CD4-positive, alpha-beta memory T cell (primary cell): ENCODE measurements at regions not wholly inside any gene's neighbourhood (a gene's known extent, or its start where the extent isn't known, plus 50 kb on each side); places are given as distances from the start of the nearest gene placed in this dataset.

ENCODE experiments used
- CTCF ChIA-PET: fragments of 350-600 bp; sonication (Branson Sonifier 250); formaldehyde crosslinking; loops from one replicate; lab custom pipeline; 2021; ENCODE audit warnings: inconsistent platforms; ENCODE audit not compliant: partially characterized antibody; lab: Charles Lee
- POLR2A ChIA-PET: fragments of 350-600 bp; sonication (Branson Sonifier 250); formaldehyde crosslinking; loops from one replicate; lab custom pipeline; 2021; ENCODE audit not compliant: partially characterized antibody; lab: Charles Lee
- DNase-seq, 5 donors: peaks; one replicate each; pipeline versions ENCODE4 v3.0.0 to v3.0.0-alpha.2; 2020 to 2022; ENCODE audit warnings: mixed read lengths in 1 of 5
- H3K27ac ChIP-seq: one replicate; pipeline ENCODE4 v1.7.0; 2013; ENCODE audit warnings: low read depth, low read length
- H3K27me3 ChIP-seq: 2 replicates; pipeline ENCODE4 v1.7.0; 2013; ENCODE audit warnings: mild to moderate bottlenecking, low read length, moderate library complexity; ENCODE audit not compliant: insufficient read depth
- H3K36me3 ChIP-seq: 2 replicates; pipeline ENCODE4 v1.7.0; 2013; ENCODE audit warnings: mild to moderate bottlenecking, low read length, moderate library complexity; ENCODE audit not compliant: insufficient read depth
- H3K4me1 ChIP-seq: 2 replicates; pipeline ENCODE4 v1.7.0; 2013; ENCODE audit warnings: mild to moderate bottlenecking, low read length, moderate library complexity; ENCODE audit not compliant: insufficient read depth
- H3K4me3 ChIP-seq, 2 donors: one replicate each; pipeline ENCODE4 v1.7.0; 2013; ENCODE audit warnings: low read length in 2 of 2, mild to moderate bottlenecking in 1 of 2
- H3K9me3 ChIP-seq, 2 donors: one replicate each; pipeline ENCODE4 v1.7.0; 2013; ENCODE audit warnings: low read length in 2 of 2, control low read depth in 1 of 2; ENCODE audit not compliant: control insufficient read depth in 1 of 2
- H3K27ac Mint-ChIP-seq, 7 donors: one replicate each; pipeline ENCODE4 v1.8.0; 2020 to 2021; ENCODE audit warnings: mixed read lengths in 7 of 7, mild to moderate bottlenecking in 6 of 7, inconsistent platforms in 3 of 7, moderate library complexity in 3 of 7
- H3K27me3 Mint-ChIP-seq, 2 donors: one replicate each; pipeline ENCODE4 v1.8.0; 2020 to 2021; ENCODE audit warnings: mixed read lengths in 2 of 2
- H3K36me3 Mint-ChIP-seq, 2 donors: one replicate each; pipeline ENCODE4 v1.8.0; 2020 to 2021; ENCODE audit warnings: mixed read lengths in 2 of 2, inconsistent platforms in 1 of 2, mild to moderate bottlenecking in 1 of 2
- H3K4me1 Mint-ChIP-seq, 4 donors: one replicate each; pipeline ENCODE4 v1.8.0; 2020 to 2021; ENCODE audit warnings: mixed read lengths in 4 of 4, mild to moderate bottlenecking in 1 of 4
- H3K4me3 Mint-ChIP-seq, 8 donors: one replicate each; pipeline ENCODE4 v1.8.0; 2020 to 2021; ENCODE audit warnings: mixed read lengths in 8 of 8, mild to moderate bottlenecking in 7 of 8, moderate library complexity in 6 of 8, inconsistent platforms in 3 of 8
- H3K9me3 Mint-ChIP-seq, 8 donors: one replicate each; pipeline ENCODE4 v1.8.0; 2020 to 2021; ENCODE audit warnings: mixed read lengths in 8 of 8, mild to moderate bottlenecking in 5 of 8, inconsistent platforms in 3 of 8, moderate library complexity in 1 of 8
- intact Hi-C: fragments of 100-400 bp; cut with micrococcal nuclease; formaldehyde crosslinking; loops from one replicate; pipeline ENCODE4 v1.15.1; 2023

DNA sequence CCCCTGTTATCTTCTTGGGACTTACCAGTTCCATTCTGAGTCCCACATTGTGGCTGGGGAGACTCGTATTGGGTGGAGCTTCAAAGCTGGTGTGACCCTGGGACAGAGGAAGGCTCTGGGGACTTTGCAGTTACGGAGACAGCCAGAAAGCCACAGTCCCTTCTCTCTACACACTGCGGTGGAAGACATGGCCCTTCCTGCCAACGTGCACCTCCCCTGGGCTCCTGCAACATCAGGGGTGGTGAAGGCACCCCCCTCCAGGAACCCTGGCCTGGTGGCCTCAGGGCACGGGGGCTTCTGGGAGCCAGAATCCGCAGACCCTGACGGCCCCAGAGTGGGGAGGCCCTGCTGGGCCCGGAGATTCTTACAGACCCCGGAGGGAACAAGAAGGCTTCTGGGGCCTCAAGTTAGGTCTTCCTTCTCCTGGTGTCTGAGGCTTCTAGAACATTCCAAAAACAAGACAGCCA lies 113.0 kb downstream of the SIK1 start:
- ChIA-PET CTCF (no interaction called here), POLR2A (no interaction called here)
- H3K4me3 Mint-ChIP-seq, result no peak overlapping the region
- H3K4me3 ChIP-seq, result no peak overlapping the region
- peaks cover 0 to 9% (median 3%) of the 10 kb centered on the region in 8 donors for H3K9me3 Mint-ChIP-seq
- no peaks in the 10 kb centered on the region for H3K4me1 ChIP-seq
- H3K9me3 ChIP-seq, result no peaks in the 10 kb centered on the region
- H3K27me3 ChIP-seq, result peaks cover 2% of the 10 kb centered on the region
- peaks cover 7 to 8% of the 10 kb centered on the region in 2 donors for H3K27me3 Mint-ChIP-seq
- no peak for DNase-seq
- peaks cover 0 to 1% (median 0%) of the 10 kb centered on the region in 4 donors for H3K4me1 Mint-ChIP-seq
- peak overlapping the region in 1 of 7 donors; percentile 41 for H3K27ac Mint-ChIP-seq
- H3K27ac ChIP-seq, result no peak overlapping the region
- H3K36me3 ChIP-seq, result no peaks in the 10 kb centered on the region
- intact Hi-C loops, result no loop called here
- no peaks in the 10 kb centered on the region for H3K36me3 Mint-ChIP-seq

DNA sequence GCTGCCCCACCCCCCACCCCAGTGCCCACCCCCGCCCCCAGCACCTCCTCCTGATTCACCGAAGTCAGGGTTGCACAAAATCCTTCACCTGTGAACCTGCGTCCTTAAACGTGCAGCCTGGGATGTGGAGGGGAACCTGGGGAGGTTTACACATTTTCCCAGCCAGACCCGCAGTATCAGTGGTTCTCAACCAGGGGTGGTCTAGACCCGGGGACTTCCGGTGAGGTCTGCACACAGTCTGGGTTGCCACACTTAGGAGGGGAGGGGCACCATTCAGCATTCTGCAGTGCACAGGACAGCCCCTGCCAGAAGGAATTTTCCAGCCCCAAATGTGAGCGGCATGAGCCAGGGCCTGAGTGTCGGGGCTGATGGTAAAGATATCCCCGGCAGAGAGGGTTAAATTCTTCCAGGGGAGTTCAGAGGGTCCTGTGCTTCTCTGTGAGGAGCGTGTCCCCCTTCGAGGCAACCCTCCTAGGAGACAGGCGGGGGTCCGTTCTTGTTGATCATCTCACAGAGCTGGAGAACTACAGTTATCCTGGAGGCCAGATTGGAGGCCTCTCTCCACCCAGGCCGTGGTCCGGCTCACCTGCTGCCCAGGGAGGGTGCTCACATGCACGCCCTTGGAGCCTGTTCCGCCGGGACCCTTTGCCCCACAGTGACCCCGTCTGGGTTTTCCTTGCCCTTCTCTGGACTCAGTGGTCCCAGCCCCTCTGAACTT lies 113.6 kb downstream of the SIK1 start:
- H3K9me3 Mint-ChIP-seq, result peaks cover 0 to 9% (median 2%) of the 10 kb centered on the region in 8 donors
- H3K4me3 ChIP-seq, result no peak overlapping the region
- no peaks in the 10 kb centered on the region for H3K36me3 Mint-ChIP-seq
- no peak overlapping the region for H3K27ac ChIP-seq
- DNase-seq, result no peak
- H3K9me3 ChIP-seq, result no peaks in the 10 kb centered on the region
- POLR2A ChIA-PET, result no interaction called here
- H3K4me1 ChIP-seq, result no peaks in the 10 kb centered on the region
- H3K27me3 Mint-ChIP-seq, result peaks cover 7 to 8% of the 10 kb centered on the region in 2 donors
- CTCF ChIA-PET, result no interaction called here
- no peaks in the 10 kb centered on the region for H3K36me3 ChIP-seq
- no peak overlapping the region for H3K4me3 Mint-ChIP-seq
- H3K27ac Mint-ChIP-seq, result no peak overlapping the region
- H3K27me3 ChIP-seq, result peaks cover 4% of the 10 kb centered on the region
- intact Hi-C loops, result no loop called here
- peaks cover 0 to 1% (median 0%) of the 10 kb centered on the region in 4 donors for H3K4me1 Mint-ChIP-seq

DNA sequence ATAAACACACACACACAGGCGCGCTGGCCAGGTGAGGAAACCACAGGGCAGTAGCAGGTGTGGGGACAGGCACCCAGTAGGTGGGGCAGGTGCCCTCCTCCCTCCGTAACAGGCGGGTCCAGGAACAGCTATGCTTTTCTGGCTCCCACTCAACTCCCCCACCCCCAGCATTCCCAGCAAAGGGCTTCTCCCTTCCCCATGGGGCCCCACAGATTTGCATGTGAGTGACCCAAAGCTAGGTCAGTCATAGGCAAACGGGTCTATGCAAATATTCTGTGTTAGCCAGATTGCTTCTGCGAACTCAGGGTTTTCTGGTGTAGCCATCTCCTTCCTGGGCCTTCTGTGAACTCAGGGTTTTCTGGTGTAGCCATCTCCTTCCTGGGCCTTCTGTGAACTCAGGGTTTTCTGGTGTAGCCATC lies 114.2 kb downstream of the SIK1 start:
- Histone ChIP-seq H3K9me3 (no peaks in the 10 kb centered on the region), H3K36me3 (no peaks in the 10 kb centered on the region), H3K4me3 (no peak overlapping the region), H3K27me3 (peaks cover 4% of the 10 kb centered on the region), H3K27ac (no peak overlapping the region), H3K4me1 (no peaks in the 10 kb centered on the region)
- no peak overlapping the region for H3K27ac Mint-ChIP-seq
- DNase-seq, result no peak
- POLR2A ChIA-PET, result no interaction called here
- CTCF ChIA-PET, result no interaction called here
- peaks cover 0 to 1% (median 0%) of the 10 kb centered on the region in 4 donors for H3K4me1 Mint-ChIP-seq
- H3K36me3 Mint-ChIP-seq, result no peaks in the 10 kb centered on the region
- peaks cover 8% of the 10 kb centered on the region in 2 donors for H3K27me3 Mint-ChIP-seq
- H3K4me3 Mint-ChIP-seq, result no peak overlapping the region
- intact Hi-C loops, result no loop called here
- H3K9me3 Mint-ChIP-seq, result peaks cover 0 to 4% (median 2%) of the 10 kb centered on the region in 8 donors

GRCh38 chr21:43312011-43312410 lies 114.9 kb downstream of the SIK1 start:
- H3K27ac Mint-ChIP-seq, result no peak overlapping the region

DNA sequence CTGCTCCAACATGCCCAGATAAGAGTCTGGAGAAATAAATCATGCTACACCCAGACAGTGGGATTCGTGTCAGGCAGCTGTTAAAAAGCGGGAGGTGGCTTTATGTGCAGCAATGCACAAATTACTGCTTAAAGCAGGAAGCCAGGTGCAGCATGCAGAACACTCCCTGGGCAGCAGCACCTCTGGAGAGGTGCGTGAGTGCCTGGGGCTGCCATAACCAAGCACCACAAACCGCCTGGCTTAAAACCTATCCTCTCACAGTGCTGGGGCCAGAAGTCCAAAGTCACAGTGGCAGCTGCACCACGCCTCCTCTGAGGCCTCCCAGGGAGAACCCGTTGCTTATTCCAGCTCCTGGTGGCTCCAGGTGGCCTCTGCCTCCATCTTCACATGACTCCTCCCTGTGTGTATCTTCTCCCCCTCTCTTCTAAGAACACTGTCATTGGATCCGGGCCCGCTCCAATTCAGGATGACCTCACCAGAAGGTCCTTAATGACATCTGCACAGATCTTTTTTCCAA lies 115.6 kb downstream of the SIK1 start:
- intact Hi-C loops, result no loop called here
- H3K4me1 ChIP-seq, result no peaks in the 10 kb centered on the region
- peaks cover 0 to 2% (median 0%) of the 10 kb centered on the region in 4 donors for H3K4me1 Mint-ChIP-seq

More at GRCh38 chr21:43312011-43312410, 114.9 kb downstream of the SIK1 start:
- peaks cover 5 to 8% of the 10 kb centered on the region in 2 donors for H3K27me3 Mint-ChIP-seq
- H3K9me3 ChIP-seq, result no peaks in the 10 kb centered on the region
- no peaks in the 10 kb centered on the region for H3K36me3 ChIP-seq
- intact Hi-C loops, result no loop called here
- H3K27ac ChIP-seq, result no peak overlapping the region
- H3K4me3 ChIP-seq, result no peak overlapping the region
- no peaks in the 10 kb centered on the region for H3K4me1 ChIP-seq
- no peak overlapping the region for H3K4me3 Mint-ChIP-seq
- H3K4me1 Mint-ChIP-seq, result peaks cover 0 to 1% (median 0%) of the 10 kb centered on the region in 4 donors
- H3K9me3 Mint-ChIP-seq, result peaks cover 0 to 3% (median 0%) of the 10 kb centered on the region in 8 donors
- no peaks in the 10 kb centered on the region for H3K36me3 Mint-ChIP-seq
- H3K27me3 ChIP-seq, result peaks cover 4% of the 10 kb centered on the region
- no peak for DNase-seq
- ChIA-PET POLR2A (no interaction called here), CTCF (no interaction called here)

GRCh38 chr21:43308815-43309283 lies 118.1 kb downstream of the SIK1 start:
- Mint-ChIP-seq H3K4me3 (no peak overlapping the region), H3K36me3 (no peaks in the 10 kb centered on the region), H3K27me3 (peaks cover 2 to 6% of the 10 kb centered on the region in 2 donors), H3K4me1 (peaks cover 0 to 3% (median under 1%) of the 10 kb centered on the region in 4 donors), H3K9me3 (peaks cover 0 to 1% (median 0%) of the 10 kb centered on the region in 8 donors), H3K27ac (peak overlapping the region in 1 of 7 donors; percentile 51)
- peak in 1 of 5 donors; percentile 5 for DNase-seq
- POLR2A ChIA-PET, result no interaction called here
- Histone ChIP-seq H3K9me3 (no peaks in the 10 kb centered on the region), H3K27me3 (peaks cover 4% of the 10 kb centered on the region), H3K4me3 (no peak overlapping the region), H3K27ac (no peak overlapping the region), H3K4me1 (no peaks in the 10 kb centered on the region), H3K36me3 (no peaks in the 10 kb centered on the region)
- CTCF ChIA-PET, result no interaction called here
- intact Hi-C loops, result no loop called here

More for the DNA sequence above, 115.6 kb downstream of the SIK1 start:
- Histone ChIP-seq H3K36me3 (no peaks in the 10 kb centered on the region), H3K9me3 (no peaks in the 10 kb centered on the region), H3K4me3 (no peak overlapping the region), H3K27ac (no peak overlapping the region), H3K27me3 (peaks cover 4% of the 10 kb centered on the region)
- Mint-ChIP-seq H3K27me3 (peaks cover 5 to 8% of the 10 kb centered on the region in 2 donors), H3K9me3 (peaks cover 0 to 1% (median 0%) of the 10 kb centered on the region in 8 donors), H3K27ac (no peak overlapping the region), H3K36me3 (no peaks in the 10 kb centered on the region), H3K4me3 (no peak overlapping the region)
- ChIA-PET CTCF (no interaction called here), POLR2A (no interaction called here)
- DNase-seq, result no peak

GRCh38 chr21:43308101-43308814 lies 118.7 kb downstream of the SIK1 start:
- peak in 1 of 5 donors; percentile 31 for DNase-seq
- Histone ChIP-seq H3K9me3 (no peaks in the 10 kb centered on the region), H3K4me1 (no peaks in the 10 kb centered on the region), H3K27ac (no peak overlapping the region), H3K27me3 (peaks cover 4% of the 10 kb centered on the region), H3K4me3 (no peak overlapping the region), H3K36me3 (no peaks in the 10 kb centered on the region)
- Mint-ChIP-seq H3K27me3 (peaks cover 2 to 6% of the 10 kb centered on the region in 2 donors), H3K4me3 (no peak overlapping the region), H3K36me3 (no peaks in the 10 kb centered on the region), H3K9me3 (no peaks in the 10 kb centered on the region), H3K27ac (peak overlapping the region in 1 of 7 donors; percentile 59), H3K4me1 (peaks cover 0 to 4% (median under 1%) of the 10 kb centered on the region in 4 donors)
- CTCF ChIA-PET, result no interaction called here
- POLR2A ChIA-PET, result no interaction called here
- intact Hi-C loops, result no loop called here
